ENCODE measurements at regions not wholly inside any gene's neighbourhood (a gene's known extent, or its start where the extent isn't known, plus 50 kb on each side); places are given as distances from the start of the nearest gene placed in this dataset.
A peak's percentile ranks its signal among the peaks of the same experiment; 100 is the strongest.

DNA sequence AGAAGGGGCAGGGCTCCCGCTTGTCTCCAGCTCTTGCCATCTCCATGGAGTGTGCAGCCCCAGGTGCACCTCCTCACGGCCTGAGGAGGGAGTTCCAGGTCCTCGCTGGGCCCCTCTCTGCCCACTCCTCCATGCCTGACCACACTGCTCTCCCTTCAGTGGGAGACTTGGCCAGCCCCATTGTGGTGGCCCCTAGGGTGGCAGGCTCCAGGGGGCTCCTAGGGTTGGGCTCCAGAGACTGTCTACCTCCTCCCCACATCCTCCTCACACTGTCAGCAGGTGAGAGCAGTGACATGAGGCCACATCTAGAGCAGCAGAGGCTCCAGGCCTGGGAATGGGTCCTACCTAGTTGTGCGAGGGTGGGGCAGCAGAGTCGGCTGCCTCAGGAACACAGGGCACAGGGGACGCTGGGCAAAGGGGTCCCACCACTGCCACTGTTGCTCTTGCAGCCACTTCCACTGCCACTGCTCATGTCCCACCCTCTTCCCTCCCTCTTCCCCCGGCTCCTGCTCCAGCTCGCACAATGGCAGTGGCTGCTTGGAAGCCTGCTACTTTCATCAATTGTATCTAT, 514.8 kb downstream of the MRPL39 start:
- no peaks in the 10 kb centered on the region for H3K27me3 ChIP-seq
- intact Hi-C loops (cut with DNase I), result no loop called here
- peaks cover 0 to 26% of the 10 kb centered on the region in 2 donors for H3K9me3 ChIP-seq
- TF ChIP-seq, protein P1, sequence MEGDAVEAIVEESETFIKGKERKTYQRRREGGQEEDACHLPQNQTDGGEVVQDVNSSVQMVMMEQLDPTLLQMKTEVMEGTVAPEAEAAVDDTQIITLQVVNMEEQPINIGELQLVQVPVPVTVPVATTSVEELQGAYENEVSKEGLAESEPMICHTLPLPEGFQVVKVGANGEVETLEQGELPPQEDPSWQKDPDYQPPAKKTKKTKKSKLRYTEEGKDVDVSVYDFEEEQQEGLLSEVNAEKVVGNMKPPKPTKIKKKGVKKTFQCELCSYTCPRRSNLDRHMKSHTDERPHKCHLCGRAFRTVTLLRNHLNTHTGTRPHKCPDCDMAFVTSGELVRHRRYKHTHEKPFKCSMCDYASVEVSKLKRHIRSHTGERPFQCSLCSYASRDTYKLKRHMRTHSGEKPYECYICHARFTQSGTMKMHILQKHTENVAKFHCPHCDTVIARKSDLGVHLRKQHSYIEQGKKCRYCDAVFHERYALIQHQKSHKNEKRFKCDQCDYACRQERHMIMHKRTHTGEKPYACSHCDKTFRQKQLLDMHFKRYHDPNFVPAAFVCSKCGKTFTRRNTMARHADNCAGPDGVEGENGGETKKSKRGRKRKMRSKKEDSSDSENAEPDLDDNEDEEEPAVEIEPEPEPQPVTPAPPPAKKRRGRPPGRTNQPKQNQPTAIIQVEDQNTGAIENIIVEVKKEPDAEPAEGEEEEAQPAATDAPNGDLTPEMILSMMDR (IDR thresholded peaks at IDR 0.05), result no peak
- H3K27ac ChIP-seq, result no peak overlapping the region
- H3K4me1 ChIP-seq, result no peaks in the 10 kb centered on the region
- H3K36me3 ChIP-seq, result no peaks in the 10 kb centered on the region
- ATAC-seq (no peak), DNase-seq (peak in 1 of 4 donors; percentile 34)
- no peak overlapping the region for H3K4me3 ChIP-seq

DNA sequence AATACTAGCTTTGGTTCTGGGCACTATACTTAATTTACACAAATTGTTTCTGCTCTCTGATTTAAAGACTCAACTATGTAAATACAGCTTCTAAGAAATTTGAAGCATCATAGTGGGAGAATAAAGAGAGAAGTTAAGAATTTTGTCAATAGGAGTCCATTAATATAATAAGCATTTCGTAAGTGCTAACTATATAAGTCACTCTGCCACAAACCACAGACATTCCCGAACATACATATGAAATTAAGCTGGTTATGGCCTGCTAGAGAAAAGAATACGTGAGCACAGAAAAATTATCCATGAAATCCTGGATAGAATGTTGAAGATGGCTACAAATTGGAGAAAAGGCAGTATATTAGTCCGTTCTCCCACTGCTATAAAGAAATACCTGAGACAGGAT, 526.2 kb downstream of the MRPL39 start:
- no peak for DNase-seq
- no peak overlapping the region for H3K27ac ChIP-seq
- intact Hi-C loops (cut with DNase I), result no loop called here
- no peaks in the 10 kb centered on the region for H3K36me3 ChIP-seq
- no peak overlapping the region for H3K4me3 ChIP-seq
- no peaks in the 10 kb centered on the region for H3K27me3 ChIP-seq
- H3K9me3 ChIP-seq, result no peaks in the 10 kb centered on the region
- ATAC-seq, result no peak
- H3K4me1 ChIP-seq, result no peaks in the 10 kb centered on the region
- TF ChIP-seq, protein P1 (IDR thresholded peaks at IDR 0.05), result no peak

DNA sequence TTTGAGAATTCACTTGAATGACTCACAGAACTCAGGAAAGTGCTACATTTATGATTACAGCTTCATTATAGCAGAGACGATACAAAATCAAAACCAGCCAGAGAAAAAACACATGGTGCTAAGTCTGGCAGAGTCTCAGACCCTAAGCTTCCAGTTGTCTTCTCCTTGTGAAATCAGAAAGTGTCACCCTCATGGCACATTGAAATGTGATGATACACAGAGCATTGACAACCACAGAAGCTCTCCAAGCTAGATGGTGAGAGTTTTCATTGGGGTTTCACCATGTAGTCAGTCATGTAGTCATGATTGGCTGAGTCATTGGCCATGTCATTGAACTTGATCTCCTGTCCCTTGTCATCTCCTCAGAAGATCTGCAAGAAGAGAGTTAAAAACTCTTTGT, 526.6 kb downstream of the MRPL39 start:
- intact Hi-C loops (cut with DNase I), result no loop called here
- no peak for ATAC-seq
- no peak overlapping the region for H3K27ac ChIP-seq

DNA sequence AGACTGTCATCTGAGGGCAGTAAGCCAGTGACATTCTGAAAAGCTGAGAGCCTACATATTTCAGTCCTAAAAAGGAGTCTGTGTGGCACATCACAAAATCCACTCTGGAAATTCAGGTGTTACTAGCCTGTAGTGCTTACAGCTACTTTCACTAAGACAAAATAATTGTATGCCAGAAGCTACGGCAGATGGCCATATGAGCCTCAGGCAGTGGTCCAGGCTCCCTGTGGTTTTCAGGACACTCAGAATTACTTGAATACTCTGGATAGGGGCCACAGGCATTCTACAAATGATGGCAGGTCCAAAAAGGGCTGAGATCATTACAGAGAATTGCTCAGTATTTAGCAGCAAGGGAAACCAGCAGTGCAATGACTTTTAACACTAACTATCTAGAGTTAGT, 527.1 kb downstream of the MRPL39 start:
- H3K27ac ChIP-seq, result no peak overlapping the region
- no peaks in the 10 kb centered on the region for H3K9me3 ChIP-seq
- H3K27me3 ChIP-seq, result no peaks in the 10 kb centered on the region
- TF ChIP-seq, protein P1 (IDR thresholded peaks at IDR 0.05), result no peak
- ATAC-seq (no peak), DNase-seq (no peak)
- H3K36me3 ChIP-seq, result no peaks in the 10 kb centered on the region
- no peaks in the 10 kb centered on the region for H3K4me1 ChIP-seq
- intact Hi-C loops (cut with DNase I), result no loop called here
- no peak overlapping the region for H3K4me3 ChIP-seq

More for the DNA sequence above, 526.6 kb downstream of the MRPL39 start:
- no peak overlapping the region for H3K4me3 ChIP-seq
- no peak for DNase-seq
- H3K27me3 ChIP-seq, result no peaks in the 10 kb centered on the region
- no peaks in the 10 kb centered on the region for H3K9me3 ChIP-seq
- TF ChIP-seq, protein P1 (IDR thresholded peaks at IDR 0.05), result no peak
- H3K36me3 ChIP-seq, result no peaks in the 10 kb centered on the region
- no peaks in the 10 kb centered on the region for H3K4me1 ChIP-seq

DNA sequence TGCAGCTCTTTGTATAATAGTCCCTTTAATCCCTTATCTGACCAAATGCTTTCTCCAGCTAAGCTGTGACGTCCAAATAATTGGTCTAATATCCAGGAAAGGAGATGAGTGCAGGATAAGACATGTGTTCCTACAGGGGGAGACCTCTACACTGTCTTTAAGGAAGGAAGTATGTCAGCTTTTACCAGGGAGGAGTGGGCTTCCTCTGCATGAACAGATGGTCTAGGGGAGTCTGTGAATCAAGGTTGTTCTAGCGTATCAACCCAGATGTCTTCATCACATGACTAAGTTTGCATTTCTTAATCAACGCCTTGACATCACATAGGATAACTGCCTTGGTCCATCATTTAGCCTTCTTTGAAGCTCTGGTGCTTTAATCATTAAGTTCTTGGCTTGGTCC, 528.2 kb downstream of the MRPL39 start:
- DNase-seq (no peak), ATAC-seq (no peak)
- no peaks in the 10 kb centered on the region for H3K27me3 ChIP-seq
- H3K9me3 ChIP-seq, result no peaks in the 10 kb centered on the region
- no peaks in the 10 kb centered on the region for H3K4me1 ChIP-seq
- intact Hi-C loops (cut with DNase I), result no loop called here
- no peak overlapping the region for H3K27ac ChIP-seq
- H3K4me3 ChIP-seq, result no peak overlapping the region
- TF ChIP-seq, protein P1 (IDR thresholded peaks at IDR 0.05), result no peak
- no peaks in the 10 kb centered on the region for H3K36me3 ChIP-seq
